IMR-90 (cell line): ENCODE measurements at regions not wholly inside any gene's neighbourhood (a gene's known extent, or its start where the extent isn't known, plus 50 kb on each side); places are given as distances from the start of the nearest gene placed in this dataset.
"Not testable (repeated sequence)": the region's sequence is repeated elsewhere in the genome, so short reads cannot be mapped to it uniquely, and the experiment has no call there.

Source experiments
- ATAC-seq: fragments of 200-7000 bp; cut with Tn5 transposase; 2 replicates; pipeline ENCODE4 v1.9.1; 2020; ENCODE audit warnings: low read depth, mild to moderate bottlenecking, moderate library complexity
- BruUV-seq: library from RNA; stranded (reverse); fragments of 400-500 nt; replicated peaks from 2 replicates; lab custom pipeline; 2021; lab: Mats Ljungman, UMichigan
- CTCF ChIA-PET: fragments of 300-600 bp; formaldehyde crosslinking; extraction: SDS; loops from one replicate; lab custom pipeline; 2021; ENCODE audit warnings: antibody characterized with exemption; lab: Yijun Ruan, JAX
- POLR2A ChIA-PET: fragments of 300-600 bp; sonication (Branson Sonifier 250); formaldehyde crosslinking; loops from one replicate; lab custom pipeline; 2022; ENCODE audit warnings: antibody characterized with exemption; ENCODE audit not compliant: unreplicated experiment; lab: Charles Lee
- DNase-seq: peaks from one replicate; pipeline ENCODE4 v3.0.0; 2013
- H2AFZ ChIP-seq: replicated peaks from 2 replicates; pipeline ENCODE3; 2013; ENCODE audit warnings: low read length, mild to moderate bottlenecking; ENCODE audit not compliant: poor library complexity
- H2AK5ac ChIP-seq: 2 replicates; pipeline ENCODE4 v1.6.1; 2013; ENCODE audit warnings: low read depth, low read length, inconsistent platforms
- H2AK9ac ChIP-seq: replicated peaks from 2 replicates; pipeline ENCODE3; 2013; ENCODE audit warnings: mild to moderate bottlenecking, low read depth, low read length, moderate library complexity; ENCODE audit not compliant: poor library complexity
- H2BK120ac ChIP-seq: 2 replicates; pipeline ENCODE4 v1.6.1; 2013; ENCODE audit warnings: low read depth, low read length, inconsistent platforms
- H2BK15ac ChIP-seq: 3 replicates; pipeline ENCODE4 v1.6.1; 2013; ENCODE audit warnings: low read depth, low read length, inconsistent platforms
- H2BK20ac ChIP-seq: 2 replicates; pipeline ENCODE4 v1.6.1; 2013; ENCODE audit warnings: low read depth, mild to moderate bottlenecking, inconsistent platforms, low read length, moderate library complexity
- H2BK5ac ChIP-seq: 2 replicates; pipeline ENCODE4 v1.6.1; 2013; ENCODE audit warnings: mild to moderate bottlenecking, low read depth, low read length, inconsistent platforms; ENCODE audit not compliant: poor library complexity, severe bottlenecking
- H3K14ac ChIP-seq: replicated peaks from 2 replicates; pipeline ENCODE4 v1.6.1; 2013; ENCODE audit warnings: low read depth, low read length, inconsistent platforms
- H3K18ac ChIP-seq: 2 replicates; pipeline ENCODE4 v1.6.1; 2013; ENCODE audit warnings: low read depth, low read length, control low read depth
- H3K23ac ChIP-seq: 2 replicates; pipeline ENCODE4 v1.6.1; 2013; ENCODE audit warnings: low read depth, low read length, inconsistent platforms
- H3K27ac ChIP-seq: 2 replicates; pipeline ENCODE4 v1.5.1; 2013; ENCODE audit warnings: mild to moderate bottlenecking, control low read depth, low read length; ENCODE audit not compliant: insufficient read depth
- H3K27me3 ChIP-seq: 2 replicates; pipeline ENCODE4 v1.6.1; 2013; ENCODE audit warnings: low read length; ENCODE audit not compliant: control insufficient read depth, insufficient read depth
- H3K36me3 ChIP-seq: 2 replicates; pipeline ENCODE4 v1.6.1; 2013; ENCODE audit warnings: low read length, mixed read lengths; ENCODE audit not compliant: control insufficient read depth, insufficient read depth
- H3K4ac ChIP-seq: 2 replicates; pipeline ENCODE4 v1.6.1; 2013; ENCODE audit warnings: low read depth, low read length, inconsistent platforms
- H3K4me1 ChIP-seq: 2 replicates; pipeline ENCODE4 v1.6.1; 2013; ENCODE audit warnings: low read length, mixed read lengths; ENCODE audit not compliant: control insufficient read depth, insufficient read depth
- H3K4me2 ChIP-seq: 2 replicates; pipeline ENCODE4 v1.6.1; 2013; ENCODE audit warnings: low read depth, mild to moderate bottlenecking, control low read depth, low read length, moderate library complexity
- H3K4me3 ChIP-seq: 2 replicates; pipeline ENCODE4 v1.5.1; 2013; ENCODE audit warnings: low read depth, mild to moderate bottlenecking, control low read depth, low read length, moderate library complexity; ENCODE audit not compliant: insufficient read depth
- H3K56ac ChIP-seq: 2 replicates; pipeline ENCODE4 v1.6.1; 2013; ENCODE audit warnings: low read length, inconsistent platforms; ENCODE audit not compliant: insufficient read depth; ENCODE audit errors: extremely low read depth
- H3K79me1 ChIP-seq, 2 experiments: 2 replicates each; pipeline ENCODE4 v1.6.1; 2013; ENCODE audit warnings: low read length in 2 of 2, inconsistent platforms in 1 of 2, low read depth in 1 of 2
- H3K9ac ChIP-seq: 2 replicates; pipeline ENCODE4 v1.6.1; 2013; ENCODE audit warnings: low read depth, low read length, control low read depth
- H3K9me1 ChIP-seq: 2 replicates; pipeline ENCODE4 v1.6.1; 2013; ENCODE audit warnings: low read length, inconsistent platforms; ENCODE audit not compliant: insufficient read depth
- H3K9me3 ChIP-seq: 2 replicates; pipeline ENCODE4 v1.6.1; 2013; ENCODE audit warnings: low read length; ENCODE audit not compliant: control insufficient read depth, insufficient read depth
- H4K20me1 ChIP-seq: 2 replicates; pipeline ENCODE4 v1.6.1; 2013; ENCODE audit warnings: low read length, inconsistent platforms; ENCODE audit not compliant: insufficient read depth
- H4K5ac ChIP-seq: 2 replicates; pipeline ENCODE4 v1.6.1; 2013; ENCODE audit warnings: mild to moderate bottlenecking, low read depth, low read length, control low read depth
- H4K8ac ChIP-seq, 2 experiments: 2 replicates each; pipeline ENCODE4 v1.6.1; 2013; ENCODE audit warnings: low read depth in 2 of 2, low read length in 2 of 2, control low read depth in 1 of 2, inconsistent platforms in 1 of 2
- H4K91ac ChIP-seq: 2 replicates; pipeline ENCODE4 v1.6.1; 2013; ENCODE audit warnings: low read depth, low read length, inconsistent platforms; ENCODE audit not compliant: insufficient read depth
- WGBS, 2 experiments: methylation state at CpG; one replicate each; pipeline versions ENCODE4 v1.1.5 to v1.1.7; 2013; ENCODE audit warnings: missing lambda C conversion rate in 2 of 2; ENCODE audit not compliant: insufficient read length in 1 of 2; ENCODE audit errors: extremely low coverage in 2 of 2; 5-methylcytosine and 5-hydroxymethylcytosine counted together
- dilution Hi-C: fragments of 300-500 bp; cut with HindIII; formaldehyde crosslinking; loops from one replicate; pipeline ENCODE4 v1.14.3; 2018; ENCODE audit warnings: low sequenced_read_pairs; ENCODE audit not compliant: unreplicated experiment
- in situ Hi-C: fragments of 300-500 bp; cut with MboI; formaldehyde crosslinking; loops from 3 replicates; pipeline ENCODE4 v1.14.3; 2019; ENCODE audit warnings: low sequenced_read_pairs, inconsistent platforms, mixed read lengths
- intact Hi-C: fragments of 100-400 bp; cut with micrococcal nuclease; formaldehyde crosslinking; loops from 2 replicates; pipeline ENCODE4 v1.10.0; 2022

DNA sequence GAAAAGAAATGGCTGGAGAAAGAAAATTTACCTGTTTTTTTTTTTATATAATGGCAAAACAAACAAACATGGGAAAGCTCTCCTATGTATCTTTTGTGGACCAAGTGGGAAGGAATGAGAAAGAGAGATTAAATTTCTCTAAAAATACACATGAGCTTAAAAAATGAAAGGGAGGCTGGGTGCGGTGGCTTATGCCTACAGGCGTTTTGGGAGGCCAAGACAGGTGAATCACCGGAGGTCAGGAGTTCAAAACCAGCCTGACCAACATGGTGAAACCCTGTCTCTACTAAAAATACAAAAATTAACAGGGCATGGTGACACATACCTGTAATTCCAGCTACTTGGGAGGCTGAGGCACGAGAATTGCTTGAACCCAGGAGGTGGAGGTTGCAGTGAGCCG is 388.0 kb downstream of the TFAP2B start:
- H3K9me1 ChIP-seq, H3K36me3 ChIP-seq, H2BK120ac ChIP-seq, H4K91ac ChIP-seq, H3K79me1 ChIP-seq, H2AFZ ChIP-seq, intact Hi-C loops, H3K23ac ChIP-seq, H3K27ac ChIP-seq, H3K14ac ChIP-seq, ATAC-seq, H3K4ac ChIP-seq, H4K8ac ChIP-seq, H4K20me1 ChIP-seq, H3K18ac ChIP-seq, H3K4me1 ChIP-seq, POLR2A ChIA-PET, DNase-seq, H4K5ac ChIP-seq, H3K4me3 ChIP-seq, H3K27me3 ChIP-seq, CTCF ChIA-PET, H2BK20ac ChIP-seq, in situ Hi-C loops, H2BK15ac ChIP-seq, H3K9ac ChIP-seq, H3K9me3 ChIP-seq, H3K4me2 ChIP-seq, H2AK9ac ChIP-seq, H3K56ac ChIP-seq, H2BK5ac ChIP-seq, dilution Hi-C loops, H2AK5ac ChIP-seq, BruUV-seq: not testable (repeated sequence)
- WGBS, 2 experiments, result no CpG with 5 or more reads among the region's 5 CpGs
